ENCODE measurements at regions not wholly inside any gene's neighbourhood (a gene's known extent, or its start where the extent isn't known, plus 50 kb on each side); places are given as distances from the start of the nearest gene placed in this dataset.

- no peak for DNase-seq (ENCODE audit: low read depth in 3 of 3)
Measured at GRCh38 chr6:95243053-95243452, 334.3 kb upstream of the MANEA start.

GRCh38 chr6:95244751-95245150, 332.6 kb upstream of the MANEA start:
- no peak for DNase-seq (ENCODE audit: low read depth in 3 of 3)

DNA sequence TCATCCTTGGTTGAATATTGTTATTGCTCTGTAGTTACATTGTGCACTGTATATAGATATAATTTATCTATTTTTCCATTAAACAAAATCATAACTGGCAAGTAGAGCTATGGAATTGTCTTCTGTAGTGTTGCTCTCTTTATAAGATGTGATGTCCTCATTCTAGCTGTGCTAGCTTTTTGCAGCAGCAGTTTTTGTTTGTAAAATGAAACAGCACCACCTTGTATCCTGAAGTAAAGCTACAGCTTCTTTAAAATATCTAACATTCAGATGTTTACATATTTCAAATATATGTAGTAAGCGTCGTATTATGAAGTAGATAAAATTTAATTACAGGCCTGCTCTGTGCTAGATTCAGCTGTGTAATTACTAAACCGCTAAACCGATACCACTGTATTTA, 328.8 kb upstream of the MANEA start:
- no peak for DNase-seq (ENCODE audit: low read depth in 3 of 3)

DNA sequence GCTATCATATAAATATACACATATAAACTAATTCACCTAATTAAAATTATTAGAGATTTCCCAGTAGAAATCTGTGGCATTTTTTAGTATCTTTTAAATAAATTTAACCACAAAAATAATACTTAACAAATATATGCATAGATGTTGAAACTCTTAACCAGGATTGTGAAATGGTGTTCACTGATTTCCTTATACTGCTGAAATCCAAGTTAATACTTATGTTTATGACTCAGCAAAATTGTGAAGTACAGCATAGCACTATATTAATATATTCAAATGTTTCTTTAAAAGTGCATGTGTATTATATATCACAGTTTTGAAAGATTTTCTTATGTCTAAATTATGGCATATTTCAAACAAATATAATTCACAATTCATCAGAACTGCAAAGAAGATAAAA, 328.2 kb upstream of the MANEA start:
- DNase-seq (ENCODE audit: low read depth in 3 of 3), result no peak

DNA sequence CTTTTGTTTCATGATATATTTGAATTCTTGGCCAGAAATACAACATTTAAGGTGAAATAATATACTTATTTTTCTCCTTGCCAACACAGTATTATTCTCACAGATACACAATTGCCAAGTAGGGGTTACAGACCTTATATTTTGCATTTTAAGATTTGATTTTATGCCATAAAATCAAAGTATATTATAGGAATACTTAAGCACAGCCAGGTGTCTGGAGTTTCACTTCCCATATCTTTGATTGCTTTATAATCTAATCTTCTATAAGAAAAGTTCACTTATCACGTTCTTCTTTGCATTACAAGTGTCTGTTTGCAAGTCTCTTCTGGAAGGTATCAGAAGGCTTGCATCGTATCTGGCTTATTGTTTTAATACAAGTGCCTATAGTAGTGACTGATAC, 327.7 kb upstream of the MANEA start:
- no peak for DNase-seq (ENCODE audit: low read depth in 3 of 3)

DNA sequence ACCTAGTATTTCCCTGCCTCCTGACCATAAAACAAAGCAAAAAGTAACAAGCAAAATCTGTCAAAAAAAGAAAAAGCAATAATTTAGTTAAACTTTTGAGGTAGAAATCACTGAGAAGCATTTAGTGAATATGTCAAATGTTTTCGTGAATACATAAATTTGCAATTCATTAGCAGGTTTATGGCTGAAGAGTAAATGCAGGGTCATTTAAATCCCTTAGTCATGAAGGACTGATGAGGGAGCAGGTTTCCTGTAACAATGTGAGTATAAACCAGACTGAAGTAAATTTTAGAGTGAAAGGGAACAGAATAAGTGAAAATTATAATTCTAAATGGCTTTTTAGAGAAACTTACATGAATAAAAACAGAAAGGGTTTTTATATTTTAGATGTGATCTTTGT, 313.5 kb upstream of the MANEA start:
- no peak for DNase-seq (ENCODE audit: low read depth in 3 of 3)

GRCh38 chr6:95266537-95267258, 310.6 kb upstream of the MANEA start:
- no peak for DNase-seq (ENCODE audit: low read depth in 3 of 3)

GRCh38 chr6:95274686-95275235, 302.6 kb upstream of the MANEA start:
- no peak for DNase-seq (ENCODE audit: low read depth in 3 of 3)

DNA sequence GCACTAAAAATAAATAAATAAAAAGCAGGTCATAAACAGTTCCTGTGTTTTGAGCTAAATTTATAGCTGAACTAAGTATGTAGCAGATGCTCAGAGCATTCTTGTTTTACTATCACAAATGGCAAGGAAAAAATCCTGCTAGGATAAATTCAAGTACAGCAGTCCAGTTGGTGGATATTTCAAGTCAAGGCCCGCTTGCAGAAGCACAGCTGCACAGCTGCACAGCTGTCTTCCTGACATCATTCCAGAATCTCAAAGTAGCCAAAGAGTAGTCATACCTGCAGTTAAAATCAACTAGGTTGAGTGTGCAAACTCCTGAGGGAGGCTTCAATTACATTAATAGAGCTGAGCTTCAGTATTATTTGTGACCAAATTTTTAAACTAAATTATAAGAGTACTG, 297.7 kb upstream of the MANEA start:
- no peak for DNase-seq (ENCODE audit: low read depth in 3 of 3)

- no peak for DNase-seq (ENCODE audit: low read depth in 3 of 3)
Measured at GRCh38 chr6:95280686-95281273, 296.6 kb upstream of the MANEA start.

- no peak for DNase-seq (ENCODE audit: low read depth in 3 of 3)
Measured at GRCh38 chr6:95285881-95286280, 291.5 kb upstream of the MANEA start.

DNA sequence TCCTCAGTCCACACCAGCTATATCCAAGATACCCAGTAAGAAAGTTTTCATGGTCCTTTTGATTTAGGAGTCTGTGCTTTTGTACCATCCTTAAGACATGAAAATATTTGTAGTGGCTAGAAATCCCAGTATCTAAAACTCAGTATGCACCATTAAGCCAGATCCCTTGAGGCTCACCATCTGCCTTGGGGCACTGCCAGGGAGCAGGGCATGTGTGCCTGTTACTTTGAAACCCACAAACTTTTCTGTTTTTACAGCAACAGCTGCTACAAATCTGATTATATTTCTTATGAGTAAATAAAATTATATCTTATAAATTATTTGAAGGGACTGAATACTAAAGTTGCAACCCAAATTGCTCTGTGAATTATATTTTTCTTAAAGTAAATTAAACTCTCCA, 290.5 kb upstream of the MANEA start:
- no peak for DNase-seq (ENCODE audit: low read depth in 3 of 3)

DNA sequence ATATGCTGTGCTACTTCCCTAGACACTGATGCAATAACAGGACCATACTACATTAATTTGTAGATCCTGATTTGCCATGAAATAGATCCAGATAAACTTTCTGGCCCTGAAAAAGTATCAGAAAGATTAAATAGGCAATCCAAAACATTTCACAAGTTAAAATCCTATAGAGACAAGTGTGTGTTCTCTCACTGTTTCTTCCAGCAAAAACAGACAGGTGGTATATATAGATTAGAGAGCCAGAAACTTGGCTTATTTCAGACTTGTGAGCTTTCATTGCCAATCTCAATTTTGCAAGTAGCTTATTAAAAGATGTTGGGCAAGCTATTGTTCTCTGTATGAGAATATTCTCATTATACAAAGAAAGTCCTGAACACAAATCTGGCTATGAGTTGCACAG, 289.1 kb upstream of the MANEA start:
- no peak for DNase-seq (ENCODE audit: low read depth in 3 of 3)

DNA sequence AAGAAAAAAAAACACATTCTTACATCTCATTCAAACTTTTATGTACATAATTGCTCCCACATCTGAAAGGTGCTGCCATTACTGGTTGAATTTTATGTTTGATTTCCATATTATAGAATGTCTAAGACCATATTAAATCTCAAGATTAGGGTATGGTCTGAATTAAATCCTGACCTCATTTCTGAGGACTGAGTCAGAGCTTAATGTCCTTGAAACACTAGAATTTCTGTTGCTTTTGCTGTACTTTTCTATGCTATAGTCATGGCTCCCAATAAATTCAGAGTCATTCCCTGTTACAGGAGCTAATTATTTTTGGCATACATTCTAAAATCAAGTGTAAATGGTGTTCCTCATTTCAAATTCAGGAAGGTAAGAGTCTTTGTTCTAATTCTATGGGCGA, 285.3 kb upstream of the MANEA start:
- DNase-seq (ENCODE audit: low read depth in 3 of 3), result no peak

- DNase-seq (ENCODE audit: low read depth in 3 of 3), result no peak
Measured at GRCh38 chr6:95293257-95293656, 284.1 kb upstream of the MANEA start.

GRCh38 chr6:95294043-95294442, 283.3 kb upstream of the MANEA start:
- no peak for DNase-seq (ENCODE audit: low read depth in 3 of 3)

DNA sequence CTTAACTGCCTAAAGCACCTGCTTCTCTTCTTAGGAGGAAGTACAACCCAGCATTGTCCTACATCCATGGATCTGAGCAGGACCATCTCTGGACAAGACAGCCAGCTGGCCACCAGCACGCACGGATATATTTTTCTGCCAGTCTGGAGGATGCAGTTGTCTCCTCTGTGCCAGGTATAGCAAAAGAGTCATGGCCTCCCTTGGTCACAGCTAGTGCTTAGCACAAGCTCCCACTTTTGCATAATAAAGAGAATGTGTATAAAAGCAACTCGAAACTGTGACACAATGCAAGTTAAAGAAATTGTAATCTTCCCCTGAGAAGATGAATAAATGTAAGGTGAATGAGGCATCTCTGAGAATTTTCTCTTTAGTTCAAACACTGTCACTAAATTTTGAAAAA, 267.8 kb upstream of the MANEA start:
- no peak for DNase-seq (ENCODE audit: low read depth in 3 of 3)

DNA sequence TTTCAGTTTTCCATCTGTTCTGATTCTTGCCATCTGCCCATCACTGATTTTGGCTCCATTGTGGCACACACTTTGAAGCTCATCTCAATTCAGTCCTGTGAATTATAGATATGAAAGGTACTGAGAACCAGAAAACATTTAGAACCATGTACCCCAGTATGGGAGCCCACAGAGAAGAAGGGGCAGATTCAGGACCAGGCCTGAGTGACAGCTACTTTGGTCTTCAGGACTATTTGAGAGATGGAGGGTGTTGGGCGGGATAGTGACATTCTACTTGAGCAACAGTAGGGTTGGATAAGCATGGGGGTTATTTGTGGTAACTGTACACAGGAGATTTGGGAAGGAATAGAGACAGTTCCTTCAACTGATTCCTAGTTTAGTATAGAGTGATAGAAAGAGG, 259.2 kb upstream of the MANEA start:
- DNase-seq (ENCODE audit: low read depth in 3 of 3), result no peak

GRCh38 chr6:95321126-95321525, 256.2 kb upstream of the MANEA start:
- no peak for DNase-seq (ENCODE audit: low read depth in 3 of 3)

DNA sequence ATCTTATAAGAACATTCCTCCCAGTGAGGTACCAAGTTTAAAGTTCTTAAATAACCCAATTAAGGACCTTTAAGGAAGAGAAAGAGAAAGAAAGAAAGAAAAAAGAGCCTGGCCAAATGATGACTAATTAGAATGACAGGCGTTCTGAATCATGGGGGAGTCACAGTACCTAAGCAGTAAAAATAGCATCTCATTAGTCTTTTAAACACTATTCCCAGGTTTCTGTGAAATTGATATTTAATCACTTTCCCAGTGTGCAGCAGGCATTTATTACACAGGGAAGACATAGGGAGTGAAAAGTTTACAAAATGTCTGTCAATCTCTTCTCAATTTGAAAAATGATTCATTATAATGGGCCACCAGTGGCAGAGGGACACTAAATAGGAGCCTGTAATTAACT, 251.4 kb upstream of the MANEA start:
- DNase-seq (ENCODE audit: low read depth in 3 of 3), result no peak

- DNase-seq (ENCODE audit: low read depth in 3 of 3), result no peak
Measured at GRCh38 chr6:95328231-95328630, 249.1 kb upstream of the MANEA start.

- no peak for DNase-seq (ENCODE audit: low read depth in 3 of 3)
Measured at GRCh38 chr6:95352064-95352795, 225.1 kb upstream of the MANEA start.

- no peak for DNase-seq (ENCODE audit: low read depth in 3 of 3)
Measured at GRCh38 chr6:95354551-95354950, 222.8 kb upstream of the MANEA start.

All from stimulated activated CD4-positive, alpha-beta T cell treated with anti-CD3 and anti-CD28 coated beads, TNF-alpha, amount 100 ng/mL, for 24 hours (primary cell).